SK-N-SH (cell line): ENCODE measurements at regions not wholly inside any gene's neighbourhood (a gene's known extent, or its start where the extent isn't known, plus 50 kb on each side); places are given as distances from the start of the nearest gene placed in this dataset.

Experiments used
- CTCF ChIA-PET: fragments of 300-600, 350-600 bp; formaldehyde crosslinking; extraction: SDS; loops from one replicate; lab custom pipeline; 2021; lab: Yijun Ruan, JAX
- POLR2A ChIA-PET: fragments of 350-600 bp; sonication (Branson Sonifier 250); formaldehyde crosslinking; extraction: SDS; loops from one replicate; lab custom pipeline; 2020; ENCODE audit warnings: antibody characterized with exemption, inconsistent platforms; lab: Yijun Ruan, JAX
- DNase-seq: peaks from one replicate; pipeline ENCODE4 v3.0.0; 2012
- H2AFZ ChIP-seq: fragments of 200-600 bp; sonication (generic); 2 replicates; pipeline ENCODE4 v1.8.1; 2016; ENCODE audit warnings: antibody characterized with exemption, mild to moderate bottlenecking, low read depth
- H3F3A ChIP-seq: fragments of 200-600 bp; sonication (generic); replicated peaks from 2 replicates; pipeline ENCODE3; 2016; ENCODE audit warnings: antibody characterized with exemption, mild to moderate bottlenecking; ENCODE audit not compliant: insufficient read depth
- H3K27ac ChIP-seq, 2 experiments: fragments of 200-500 bp in 1 of 2; fragments of 200-600 bp in 1 of 2; sonication (Bioruptor generic) in 1 of 2; sonication (generic), shearing (Covaris generic) in 1 of 2; 2 replicates each; pipeline versions ENCODE4 v1.5.1 to v1.6.1; 2014 to 2016; ENCODE audit warnings: low read depth in 2 of 2, inconsistent platforms in 1 of 2, low read length in 1 of 2, mild to moderate bottlenecking in 1 of 2, mixed read lengths in 1 of 2
- H3K27me3 ChIP-seq: fragments of 200-600 bp; sonication (generic), shearing (Covaris generic); 2 replicates; pipeline ENCODE4 v1.6.1; 2016; ENCODE audit warnings: mixed run types; ENCODE audit not compliant: insufficient read depth
- H3K36me3 ChIP-seq, 2 experiments: fragments of 200-500 bp in 1 of 2; fragments of 200-600 bp in 1 of 2; sonication (Bioruptor generic) in 1 of 2; sonication (generic) in 1 of 2; replicated peaks in 1 of 2; 2 replicates each; pipeline versions ENCODE3 to v1.5.1; 2014 to 2016; ENCODE audit warnings: low read length in 1 of 2, mild to moderate bottlenecking in 1 of 2; ENCODE audit not compliant: insufficient read depth in 2 of 2, control insufficient read depth in 1 of 2
- H3K4me1 ChIP-seq, 2 experiments: fragments of 200-500 bp in 1 of 2; fragments of 200-600 bp in 1 of 2; sonication (Bioruptor generic) in 1 of 2; sonication (generic), shearing (Covaris generic) in 1 of 2; 2 replicates each; pipeline versions ENCODE4 v1.5.1 to v1.6.1; 2014 to 2016; ENCODE audit warnings: low read depth in 1 of 2, low read length in 1 of 2, mixed run types in 1 of 2; ENCODE audit not compliant: insufficient read depth in 2 of 2, control insufficient read depth in 1 of 2
- H3K4me2 ChIP-seq: fragments of 200-600 bp; sonication (generic), shearing (Covaris generic); 2 replicates; pipeline ENCODE4 v1.6.1; 2017; ENCODE audit warnings: mixed run types
- H3K4me3 ChIP-seq, 2 experiments: fragments of 200-500 bp in 1 of 2; fragments of 200-600 bp in 1 of 2; sonication (Bioruptor generic) in 1 of 2; sonication (generic), shearing (Covaris generic) in 1 of 2; 2 replicates each; pipeline versions ENCODE4 v1.5.1 to v1.8.1; 2014 to 2016; ENCODE audit warnings: low read depth in 2 of 2, inconsistent platforms in 1 of 2, low read length in 1 of 2, mild to moderate bottlenecking in 1 of 2, mixed read lengths in 1 of 2, moderate library complexity in 1 of 2
- H3K79me2 ChIP-seq: fragments of 200-600 bp; sonication (generic); 2 replicates; pipeline ENCODE4 v1.8.1; 2017; ENCODE audit warnings: mild to moderate bottlenecking; ENCODE audit not compliant: insufficient read depth
- H3K9ac ChIP-seq: fragments of 200-600 bp; sonication (generic); 2 replicates; pipeline ENCODE4 v1.6.1; 2017; ENCODE audit warnings: mixed run types
- H3K9me2 ChIP-seq: fragments of 200-600 bp; sonication (generic); 2 replicates; pipeline ENCODE4 v1.6.1; 2017; ENCODE audit warnings: mixed run types
- H3K9me3 ChIP-seq: fragments of 200-600 bp; sonication (generic); 2 replicates; pipeline ENCODE4 v1.6.1; 2017; ENCODE audit warnings: mixed run types, mild to moderate bottlenecking, moderate library complexity
- H4K20me1 ChIP-seq: fragments of 200-600 bp; sonication (generic); 2 replicates; pipeline ENCODE4 v1.6.1; 2017; ENCODE audit warnings: mild to moderate bottlenecking, mixed run types; ENCODE audit not compliant: insufficient read depth
- CHD2 ChIP-seq: fragments of 150-350 bp; IDR thresholded peaks from 2 replicates; pipeline ENCODE4 v1.6.1; 2018; ENCODE audit warnings: low read length; ENCODE audit not compliant: partially characterized antibody
- ELF1 ChIP-seq: IDR thresholded peaks from 2 replicates; pipeline ENCODE4 v1.4.0; 2012
- EZH2phosphoT487 ChIP-seq: fragments of 200-600 bp; sonication (generic); IDR thresholded peaks from 2 replicates; pipeline ENCODE4 v1.6.1; 2017; ENCODE audit warnings: low read depth, mixed run types, mild to moderate bottlenecking, antibody characterized with exemption, moderate library complexity, borderline replicate concordance
- FOXM1 ChIP-seq: IDR thresholded peaks from 2 replicates; pipeline ENCODE4 v1.4.0; 2012; ENCODE audit warnings: low read depth, mild to moderate bottlenecking
- GABPA ChIP-seq: IDR thresholded peaks from 2 replicates; pipeline ENCODE4 v1.4.0; 2012; ENCODE audit warnings: low read depth, mild to moderate bottlenecking
- GATA2 ChIP-seq: sonication (generic); formaldehyde crosslinking; IDR thresholded peaks from 2 replicates; pipeline ENCODE4 v1.5.0; 2020; ENCODE audit warnings: mild to moderate bottlenecking, missing genetic modification reagents
- MXI1 ChIP-seq: IDR thresholded peaks from 2 replicates; pipeline ENCODE4 v1.6.1; 2012; ENCODE audit warnings: mild to moderate bottlenecking, low read depth, low read length, improper control_type of control experiment
- NRF1 ChIP-seq: IDR thresholded peaks from 2 replicates; pipeline ENCODE4 v1.6.1; 2012; ENCODE audit warnings: low read depth, mild to moderate bottlenecking, low read length
- RAD21 ChIP-seq: IDR thresholded peaks from 2 replicates; pipeline ENCODE4 v1.6.1; 2012; ENCODE audit warnings: mild to moderate bottlenecking, low read length
- RXRA ChIP-seq: IDR thresholded peaks from 2 replicates; pipeline ENCODE4 v1.4.0; 2012; ENCODE audit warnings: low read depth, mild to moderate bottlenecking, borderline replicate concordance
- SIN3A ChIP-seq: IDR thresholded peaks from 2 replicates; pipeline ENCODE4 v1.6.1; 2012; ENCODE audit warnings: low read depth, mild to moderate bottlenecking, low read length, moderate library complexity, borderline replicate concordance
- SMC3 ChIP-seq: IDR thresholded peaks from 2 replicates; pipeline ENCODE4 v1.6.1; 2012; ENCODE audit warnings: low read depth, low read length, improper control_type of control experiment
- TAF1 ChIP-seq: IDR thresholded peaks from 2 replicates; pipeline ENCODE4 v1.6.1; 2012; ENCODE audit warnings: low read depth, mild to moderate bottlenecking, low read length, moderate library complexity, borderline replicate concordance
- TEAD4 ChIP-seq: IDR thresholded peaks from 2 replicates; pipeline ENCODE4 v1.4.0; 2012; ENCODE audit warnings: mild to moderate bottlenecking, borderline replicate concordance; ENCODE audit not compliant: insufficient read depth
- WGBS: methylation state at CpG from one replicate; pipeline ENCODE4 v1.1.6; 2017; ENCODE audit warnings: low lambda C conversion rate; 5-methylcytosine and 5-hydroxymethylcytosine counted together
- TF ChIP-seq, protein P1 (sequence below): IDR thresholded peaks from 2 replicates; pipeline ENCODE4; 2012
- TF ChIP-seq, protein P2 (sequence below): IDR thresholded peaks from 2 replicates; pipeline ENCODE4 v1.4.0; 2012; ENCODE audit warnings: low read depth
- TF ChIP-seq, protein P3 (sequence below): fragments of 150-350 bp; IDR thresholded peaks from 2 replicates; pipeline ENCODE4 v1.6.1; 2016; ENCODE audit warnings: mild to moderate bottlenecking, low read depth, low read length
- TF ChIP-seq, protein P4 (sequence below): IDR thresholded peaks from 2 replicates; pipeline ENCODE4 v1.4.0; 2012; ENCODE audit warnings: low read depth, borderline replicate concordance
- TF ChIP-seq, protein P5 (sequence below): IDR thresholded peaks from 2 replicates; pipeline ENCODE4 v1.4.0; 2012; ENCODE audit warnings: low read depth, borderline replicate concordance

DNA sequence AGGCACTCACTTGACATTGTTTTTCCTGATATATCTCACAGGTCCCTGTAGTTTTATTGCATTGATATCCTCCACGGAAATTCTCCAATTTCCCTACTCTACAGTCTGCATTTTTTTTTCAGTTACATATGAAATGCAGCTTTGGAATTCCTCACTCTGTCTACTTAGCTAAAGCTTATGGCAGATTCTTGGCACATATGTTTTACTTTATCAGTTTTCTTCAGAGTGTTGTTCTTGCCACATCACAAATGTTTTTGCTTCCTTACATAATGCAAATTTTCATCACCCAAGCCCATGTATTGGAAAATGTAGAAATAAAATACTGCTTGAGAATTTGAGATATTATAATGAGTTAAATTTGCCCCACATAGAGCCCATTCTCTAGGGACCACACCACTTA is 1895.1 kb downstream of the MRPL39 start:
- CTCF ChIA-PET = interaction anchor here (1.1 kb wide), 1 partner anchor 16 kb away, joined by 4 read pairs; no protein-coding TSS in a partner anchor

DNA sequence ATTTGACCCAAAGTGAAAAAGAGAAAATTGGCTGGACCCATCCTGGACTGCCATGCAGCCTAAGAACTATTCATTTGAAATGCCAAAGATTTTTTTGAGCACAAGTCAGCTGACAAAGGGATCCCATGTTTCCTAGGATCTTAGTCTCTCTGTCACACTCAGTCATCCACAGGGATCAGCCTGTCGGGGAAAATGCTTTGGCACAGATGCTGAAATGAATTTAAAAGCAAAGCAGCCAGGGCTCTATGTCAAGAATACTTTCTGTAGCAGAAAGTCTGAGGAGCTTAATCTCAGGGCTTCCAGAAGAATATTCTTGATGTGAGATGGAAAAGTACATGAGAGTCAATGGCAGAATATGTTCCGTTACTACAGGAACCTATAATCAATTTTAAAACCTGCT is 1900.8 kb downstream of the MRPL39 start:
- Histone ChIP-seq H3K4me1 (no peaks in the 10 kb centered on the region), H3K79me2 (no peaks in the 10 kb centered on the region), H3K9ac (no peak overlapping the region), H4K20me1 (no peaks in the 10 kb centered on the region), H3K4me3 (no peak overlapping the region), H3K27ac (no peak overlapping the region), H3K9me2 (no peaks in the 10 kb centered on the region), H3K9me3 (no peaks in the 10 kb centered on the region), H3K27me3 (no peaks in the 10 kb centered on the region), H3K36me3 (no peaks in the 10 kb centered on the region), H2AFZ (no peak overlapping the region), H3F3A (no peaks in the 10 kb centered on the region), H3K4me2 (no peak overlapping the region)
- WGBS = 56% methylated on average over 2 of the region's 2 CpGs
- no peak for DNase-seq
- TF ChIP-seq NRF1 (no peak), SMC3 (no peak), CHD2 (no peak), RXRA (no peak), FOXM1 (no peak), TEAD4 (no peak), RAD21 (no peak), GATA2 (CRISPR knock-in tag) (no peak), TAF1 (no peak), ELF1 (no peak), EZH2phosphoT487 (no peak), GABPA (no peak)
- TF ChIP-seq, protein P1, sequence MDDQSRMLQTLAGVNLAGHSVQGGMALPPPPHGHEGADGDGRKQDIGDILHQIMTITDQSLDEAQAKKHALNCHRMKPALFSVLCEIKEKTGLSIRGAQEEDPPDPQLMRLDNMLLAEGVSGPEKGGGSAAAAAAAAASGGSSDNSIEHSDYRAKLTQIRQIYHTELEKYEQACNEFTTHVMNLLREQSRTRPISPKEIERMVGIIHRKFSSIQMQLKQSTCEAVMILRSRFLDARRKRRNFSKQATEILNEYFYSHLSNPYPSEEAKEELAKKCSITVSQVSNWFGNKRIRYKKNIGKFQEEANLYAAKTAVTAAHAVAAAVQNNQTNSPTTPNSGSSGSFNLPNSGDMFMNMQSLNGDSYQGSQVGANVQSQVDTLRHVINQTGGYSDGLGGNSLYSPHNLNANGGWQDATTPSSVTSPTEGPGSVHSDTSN = no peak
- TF ChIP-seq, protein P2, sequence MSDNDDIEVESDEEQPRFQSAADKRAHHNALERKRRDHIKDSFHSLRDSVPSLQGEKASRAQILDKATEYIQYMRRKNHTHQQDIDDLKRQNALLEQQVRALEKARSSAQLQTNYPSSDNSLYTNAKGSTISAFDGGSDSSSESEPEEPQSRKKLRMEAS = no peak
- TF ChIP-seq, protein P3, sequence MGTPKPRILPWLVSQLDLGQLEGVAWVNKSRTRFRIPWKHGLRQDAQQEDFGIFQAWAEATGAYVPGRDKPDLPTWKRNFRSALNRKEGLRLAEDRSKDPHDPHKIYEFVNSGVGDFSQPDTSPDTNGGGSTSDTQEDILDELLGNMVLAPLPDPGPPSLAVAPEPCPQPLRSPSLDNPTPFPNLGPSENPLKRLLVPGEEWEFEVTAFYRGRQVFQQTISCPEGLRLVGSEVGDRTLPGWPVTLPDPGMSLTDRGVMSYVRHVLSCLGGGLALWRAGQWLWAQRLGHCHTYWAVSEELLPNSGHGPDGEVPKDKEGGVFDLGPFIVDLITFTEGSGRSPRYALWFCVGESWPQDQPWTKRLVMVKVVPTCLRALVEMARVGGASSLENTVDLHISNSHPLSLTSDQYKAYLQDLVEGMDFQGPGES = no peak
- TF ChIP-seq, protein P4, sequence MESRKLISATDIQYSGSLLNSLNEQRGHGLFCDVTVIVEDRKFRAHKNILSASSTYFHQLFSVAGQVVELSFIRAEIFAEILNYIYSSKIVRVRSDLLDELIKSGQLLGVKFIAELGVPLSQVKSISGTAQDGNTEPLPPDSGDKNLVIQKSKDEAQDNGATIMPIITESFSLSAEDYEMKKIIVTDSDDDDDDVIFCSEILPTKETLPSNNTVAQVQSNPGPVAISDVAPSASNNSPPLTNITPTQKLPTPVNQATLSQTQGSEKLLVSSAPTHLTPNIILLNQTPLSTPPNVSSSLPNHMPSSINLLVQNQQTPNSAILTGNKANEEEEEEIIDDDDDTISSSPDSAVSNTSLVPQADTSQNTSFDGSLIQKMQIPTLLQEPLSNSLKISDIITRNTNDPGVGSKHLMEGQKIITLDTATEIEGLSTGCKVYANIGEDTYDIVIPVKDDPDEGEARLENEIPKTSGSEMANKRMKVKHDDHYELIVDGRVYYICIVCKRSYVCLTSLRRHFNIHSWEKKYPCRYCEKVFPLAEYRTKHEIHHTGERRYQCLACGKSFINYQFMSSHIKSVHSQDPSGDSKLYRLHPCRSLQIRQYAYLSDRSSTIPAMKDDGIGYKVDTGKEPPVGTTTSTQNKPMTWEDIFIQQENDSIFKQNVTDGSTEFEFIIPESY = no peak
- TF ChIP-seq, protein P5, sequence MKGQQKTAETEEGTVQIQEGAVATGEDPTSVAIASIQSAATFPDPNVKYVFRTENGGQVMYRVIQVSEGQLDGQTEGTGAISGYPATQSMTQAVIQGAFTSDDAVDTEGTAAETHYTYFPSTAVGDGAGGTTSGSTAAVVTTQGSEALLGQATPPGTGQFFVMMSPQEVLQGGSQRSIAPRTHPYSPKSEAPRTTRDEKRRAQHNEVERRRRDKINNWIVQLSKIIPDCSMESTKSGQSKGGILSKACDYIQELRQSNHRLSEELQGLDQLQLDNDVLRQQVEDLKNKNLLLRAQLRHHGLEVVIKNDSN = no peak
- ChIA-PET POLR2A (no interaction called here), CTCF (no interaction called here)

More for the DNA sequence above, 1895.1 kb downstream of the MRPL39 start:
- H3K4me1 ChIP-seq = no peaks in the 10 kb centered on the region
- H3K27me3 ChIP-seq = no peaks in the 10 kb centered on the region
- no peaks in the 10 kb centered on the region for H4K20me1 ChIP-seq
- WGBS = 4% methylated on average over 1 of the region's 1 CpG
- no peaks in the 10 kb centered on the region for H3F3A ChIP-seq
- no peak for DNase-seq
- H2AFZ ChIP-seq = no peak overlapping the region
- H3K79me2 ChIP-seq = no peaks in the 10 kb centered on the region
- TF ChIP-seq, protein P1 = no peak
- no peak for TF ChIP-seq ELF1
- TF ChIP-seq NRF1 = no peak
- TF ChIP-seq MXI1 = no peak
- TF ChIP-seq CHD2 = no peak
- TF ChIP-seq SIN3A = no peak
- TF ChIP-seq RXRA = no peak
- H3K36me3 ChIP-seq = no peaks in the 10 kb centered on the region
- H3K4me2 ChIP-seq = no peak overlapping the region
- H3K9me2 ChIP-seq = no peaks in the 10 kb centered on the region
- H3K27ac ChIP-seq = no peak overlapping the region
- POLR2A ChIA-PET = no interaction called here
- H3K9ac ChIP-seq = no peak overlapping the region
- H3K4me3 ChIP-seq = no peak overlapping the region
- H3K9me3 ChIP-seq = no peaks in the 10 kb centered on the region
